GM20431 (cell line): ENCODE measurements at regions not wholly inside any gene's neighbourhood (a gene's known extent, or its start where the extent isn't known, plus 50 kb on each side); places are given as distances from the start of the nearest gene placed in this dataset.

Source experiments
- in situ Hi-C: fragments of 300-500 bp; cut with MseI, MboI; formaldehyde crosslinking; loops from one replicate; pipeline ENCODE4 v1.15.0; 2020; ENCODE audit warnings: low sequenced_read_pairs; ENCODE audit not compliant: unreplicated experiment

DNA sequence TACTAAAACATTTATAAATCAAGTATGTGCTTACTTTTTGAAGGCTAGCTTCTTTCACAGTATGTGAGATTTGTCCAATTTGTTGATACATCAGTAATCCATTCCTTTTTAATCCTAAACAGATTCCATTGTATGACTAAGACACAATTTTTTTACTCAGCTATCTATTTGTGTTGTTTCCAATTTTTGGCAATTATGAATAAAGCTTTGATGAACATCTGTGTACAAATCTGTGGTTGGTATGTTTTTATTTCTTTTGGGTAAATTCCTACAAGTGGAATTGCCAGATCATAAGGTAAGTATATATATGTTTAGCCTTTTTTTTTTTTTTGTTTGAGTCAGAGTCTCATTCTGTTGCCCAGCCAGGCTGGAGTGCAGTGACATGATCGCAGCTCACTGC, 56.2 kb upstream of the VEPH1 start:
- in situ Hi-C loops = no loop called here
